DOHH2 (cell line): ENCODE measurements at regions not wholly inside any gene's neighbourhood (a gene's known extent, or its start where the extent isn't known, plus 50 kb on each side); places are given as distances from the start of the nearest gene placed in this dataset.

Source experiments
- H3F3A ChIP-seq: fragments of 200-600 bp; sonication (generic), shearing (Covaris generic); 2 replicates; pipeline ENCODE4 v1.6.0; 2016; ENCODE audit warnings: antibody characterized with exemption, mild to moderate bottlenecking; ENCODE audit not compliant: control insufficient read depth, insufficient read depth
- H3K27ac ChIP-seq: fragments of 200-600 bp; sonication (generic); 2 replicates; pipeline ENCODE4 v1.5.1; 2014; ENCODE audit warnings: low read depth, mild to moderate bottlenecking, low read length, moderate library complexity
- H3K27me3 ChIP-seq: fragments of 200-600 bp; sonication (generic); 2 replicates; pipeline ENCODE4 v1.6.1; 2014; ENCODE audit warnings: mild to moderate bottlenecking, low read length, mixed read lengths; ENCODE audit not compliant: control insufficient read depth
- H3K36me3 ChIP-seq: fragments of 200-600 bp; sonication (generic); 2 replicates; pipeline ENCODE4 v1.6.1; 2014; ENCODE audit warnings: mild to moderate bottlenecking, low read length, moderate library complexity, mixed read lengths; ENCODE audit not compliant: control insufficient read depth
- H3K4me1 ChIP-seq: fragments of 200-600 bp; sonication (generic); 2 replicates; pipeline ENCODE4 v1.6.1; 2014; ENCODE audit warnings: mild to moderate bottlenecking, low read length, mixed read lengths; ENCODE audit not compliant: control insufficient read depth
- H3K4me2 ChIP-seq: fragments of 200-600 bp; sonication (generic); 2 replicates; pipeline ENCODE4 v1.6.0; 2014; ENCODE audit warnings: mild to moderate bottlenecking, low read length, moderate library complexity
- H3K4me3 ChIP-seq: fragments of 200-600 bp; sonication (generic); 2 replicates; pipeline ENCODE4 v1.5.1; 2014; ENCODE audit warnings: mild to moderate bottlenecking, low read length, mixed read lengths
- H3K79me2 ChIP-seq: fragments of 200-600 bp; sonication (generic); 2 replicates; pipeline ENCODE4 v1.6.1; 2014; ENCODE audit warnings: mild to moderate bottlenecking, low read length, mixed read lengths; ENCODE audit not compliant: control insufficient read depth
- H3K9me2 ChIP-seq: fragments of 200-600 bp; sonication (generic); replicated peaks from 2 replicates; pipeline ENCODE4 v1.6.1; 2014; ENCODE audit warnings: mild to moderate bottlenecking, low read length, mixed read lengths; ENCODE audit not compliant: control insufficient read depth
- H3K9me3 ChIP-seq: fragments of 200-600 bp; sonication (generic); 2 replicates; pipeline ENCODE4 v1.6.1; 2014; ENCODE audit warnings: antibody characterized with exemption, low read length, mixed read lengths; ENCODE audit not compliant: control insufficient read depth, insufficient read depth
- H4K20me1 ChIP-seq: fragments of 200-600 bp; sonication (generic); 2 replicates; pipeline ENCODE4 v1.6.0; 2014; ENCODE audit warnings: low read depth, mild to moderate bottlenecking, antibody characterized with exemption, low read length, moderate library complexity; ENCODE audit not compliant: control insufficient read depth, insufficient read depth
- EZH2phosphoT487 ChIP-seq: fragments of 200-600 bp; sonication (generic); IDR thresholded peaks from 2 replicates; pipeline ENCODE4 v1.6.1; 2017; ENCODE audit warnings: borderline replicate concordance, mild to moderate bottlenecking, antibody characterized with exemption, low read length, moderate library complexity, mixed read lengths
- TF ChIP-seq, protein P1 (sequence below): fragments of 200-600 bp; sonication (generic); IDR thresholded peaks from one replicate; pipeline ENCODE4 v1.5.1; 2014; ENCODE audit warnings: antibody characterized with exemption, mild to moderate bottlenecking, low read depth, low read length; ENCODE audit not compliant: poor library complexity, severe bottlenecking

DNA sequence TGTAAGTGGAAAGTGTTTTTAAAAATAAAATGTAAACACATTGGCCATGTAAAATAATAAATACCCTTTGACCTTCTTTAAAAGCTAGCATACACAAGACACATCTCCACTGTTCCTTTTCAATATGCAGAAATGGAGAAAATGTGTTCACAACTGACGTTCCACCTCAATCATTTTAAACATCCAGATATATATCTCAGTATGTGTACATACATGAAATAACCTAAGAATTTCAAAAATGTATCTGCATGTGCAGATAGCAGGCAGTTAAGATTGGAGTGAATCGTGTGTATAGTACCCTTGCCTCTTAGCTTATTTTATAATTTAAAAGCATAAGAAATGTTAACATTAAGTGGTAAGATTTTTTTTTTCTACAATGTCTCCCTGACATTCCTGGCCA, 406.2 kb upstream of the FLRT2 start:
- Histone ChIP-seq H3K36me3 (no peaks in the 10 kb centered on the region), H3K9me3 (no peaks in the 10 kb centered on the region), H3K9me2 (no peaks in the 10 kb centered on the region)

DNA sequence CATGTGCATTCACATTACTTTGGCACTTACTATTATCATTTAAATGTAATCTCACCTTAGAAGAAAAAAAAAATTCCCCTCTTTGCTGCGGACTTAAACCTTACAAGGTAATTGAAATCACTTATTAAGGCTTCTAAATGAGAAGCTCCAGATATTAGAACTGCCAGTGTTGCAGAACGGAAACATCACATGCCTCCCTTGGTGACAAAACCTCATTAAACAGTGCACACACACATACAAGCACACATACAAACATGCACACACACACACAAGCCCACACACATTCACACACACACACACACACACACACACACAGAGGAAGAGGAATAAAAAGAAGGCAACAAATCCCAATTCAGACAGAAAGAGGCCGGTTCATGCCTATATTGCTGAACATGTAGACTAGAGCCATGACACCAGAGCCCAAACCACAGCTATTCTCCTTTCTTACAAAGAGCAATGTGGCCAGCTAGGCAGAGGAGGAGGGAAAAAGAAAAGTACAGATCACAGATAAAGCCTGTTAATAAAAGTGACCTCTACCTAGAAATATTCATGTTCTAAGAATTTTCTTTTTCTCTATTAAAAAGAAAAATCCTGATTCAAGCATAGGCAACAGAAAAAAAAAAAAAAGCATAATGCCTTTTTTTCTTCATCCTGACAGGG, 405.2 kb upstream of the FLRT2 start:
- no peaks in the 10 kb centered on the region for H3K27me3 ChIP-seq
- H3K9me3 ChIP-seq, result no peaks in the 10 kb centered on the region
- no peaks in the 10 kb centered on the region for H3K36me3 ChIP-seq
- H3F3A ChIP-seq, result no peaks in the 10 kb centered on the region
- H3K27ac ChIP-seq, result no peak overlapping the region
- no peak overlapping the region for H3K4me3 ChIP-seq
- H4K20me1 ChIP-seq, result no peaks in the 10 kb centered on the region
- H3K9me2 ChIP-seq, result no peaks in the 10 kb centered on the region
- TF ChIP-seq, protein P1, sequence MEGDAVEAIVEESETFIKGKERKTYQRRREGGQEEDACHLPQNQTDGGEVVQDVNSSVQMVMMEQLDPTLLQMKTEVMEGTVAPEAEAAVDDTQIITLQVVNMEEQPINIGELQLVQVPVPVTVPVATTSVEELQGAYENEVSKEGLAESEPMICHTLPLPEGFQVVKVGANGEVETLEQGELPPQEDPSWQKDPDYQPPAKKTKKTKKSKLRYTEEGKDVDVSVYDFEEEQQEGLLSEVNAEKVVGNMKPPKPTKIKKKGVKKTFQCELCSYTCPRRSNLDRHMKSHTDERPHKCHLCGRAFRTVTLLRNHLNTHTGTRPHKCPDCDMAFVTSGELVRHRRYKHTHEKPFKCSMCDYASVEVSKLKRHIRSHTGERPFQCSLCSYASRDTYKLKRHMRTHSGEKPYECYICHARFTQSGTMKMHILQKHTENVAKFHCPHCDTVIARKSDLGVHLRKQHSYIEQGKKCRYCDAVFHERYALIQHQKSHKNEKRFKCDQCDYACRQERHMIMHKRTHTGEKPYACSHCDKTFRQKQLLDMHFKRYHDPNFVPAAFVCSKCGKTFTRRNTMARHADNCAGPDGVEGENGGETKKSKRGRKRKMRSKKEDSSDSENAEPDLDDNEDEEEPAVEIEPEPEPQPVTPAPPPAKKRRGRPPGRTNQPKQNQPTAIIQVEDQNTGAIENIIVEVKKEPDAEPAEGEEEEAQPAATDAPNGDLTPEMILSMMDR, result no peak
- TF ChIP-seq EZH2phosphoT487, result no peak
- no peaks in the 10 kb centered on the region for H3K79me2 ChIP-seq
- H3K4me2 ChIP-seq, result no peak overlapping the region
- H3K4me1 ChIP-seq, result no peaks in the 10 kb centered on the region

More for the DNA sequence above, 406.2 kb upstream of the FLRT2 start:
- H3K4me2 ChIP-seq, result no peak overlapping the region
- no peaks in the 10 kb centered on the region for H3K79me2 ChIP-seq
- no peak overlapping the region for H3K4me3 ChIP-seq
- no peak overlapping the region for H3K27ac ChIP-seq
- H3F3A ChIP-seq, result no peaks in the 10 kb centered on the region
- no peaks in the 10 kb centered on the region for H3K27me3 ChIP-seq
- no peak for TF ChIP-seq EZH2phosphoT487
- TF ChIP-seq, protein P1, result no peak
- H4K20me1 ChIP-seq, result no peaks in the 10 kb centered on the region
- no peaks in the 10 kb centered on the region for H3K4me1 ChIP-seq

DNA sequence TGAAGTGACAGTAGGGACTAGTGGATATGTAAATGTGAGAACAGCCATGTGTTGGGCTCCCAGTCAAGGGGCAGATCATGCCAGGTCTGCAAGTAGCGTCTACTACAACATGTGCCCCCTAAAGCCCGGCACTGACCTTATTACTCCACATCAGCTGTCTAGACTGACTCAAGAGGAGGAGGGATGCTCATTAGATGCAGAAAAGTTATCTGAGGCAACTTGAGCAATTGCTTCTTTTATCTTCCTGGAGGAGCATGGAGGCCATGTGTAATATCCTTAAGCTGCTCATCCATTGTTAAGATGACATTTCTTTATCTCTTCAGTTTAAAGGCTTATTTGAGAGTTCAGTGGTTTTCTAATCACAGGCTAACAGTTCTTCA, 404.7 kb upstream of the FLRT2 start:
- no peak for TF ChIP-seq EZH2phosphoT487
- TF ChIP-seq, protein P1, result no peak
- H3K36me3 ChIP-seq, result no peaks in the 10 kb centered on the region
- no peak overlapping the region for H3K27ac ChIP-seq
- no peaks in the 10 kb centered on the region for H3K9me2 ChIP-seq
- H3K9me3 ChIP-seq, result no peaks in the 10 kb centered on the region
- no peaks in the 10 kb centered on the region for H4K20me1 ChIP-seq
- no peaks in the 10 kb centered on the region for H3K79me2 ChIP-seq
- no peaks in the 10 kb centered on the region for H3K4me1 ChIP-seq
- no peak overlapping the region for H3K4me2 ChIP-seq
- no peak overlapping the region for H3K4me3 ChIP-seq
- no peaks in the 10 kb centered on the region for H3K27me3 ChIP-seq
- H3F3A ChIP-seq, result no peaks in the 10 kb centered on the region
